Neural cell (in vitro differentiated cells): ENCODE measurements at regions not wholly inside any gene's neighbourhood (a gene's known extent, or its start where the extent isn't known, plus 50 kb on each side); places are given as distances from the start of the nearest gene placed in this dataset.

ENCODE experiments used
- H2AFZ ChIP-seq: fragments of 200-600, 300-800 bp; sonication (generic), shearing (Covaris generic); 2 replicates; pipeline ENCODE4 v1.6.0; 2014; ENCODE audit warnings: low read depth, mild to moderate bottlenecking, antibody characterized with exemption, low read length, moderate library complexity
- H3F3A ChIP-seq: fragments of 200-600 bp; shearing (Covaris generic); 2 replicates; pipeline ENCODE4 v1.6.1; 2016; ENCODE audit warnings: mild to moderate bottlenecking, moderate library complexity, mixed read lengths, antibody characterized with exemption, low read length; ENCODE audit not compliant: insufficient read depth, poor library complexity, severe bottlenecking
- H3K27ac ChIP-seq: fragments of 200-600, 300-800 bp; sonication (generic), shearing (Covaris generic); 2 replicates; pipeline ENCODE4 v1.5.1; 2014; ENCODE audit warnings: mild to moderate bottlenecking, low read length, moderate library complexity
- H3K27me3 ChIP-seq: fragments of 300-800, 200-600 bp; sonication (generic), shearing (Covaris generic); 2 replicates; pipeline ENCODE4 v1.6.0; 2014; ENCODE audit warnings: mild to moderate bottlenecking, low read depth, low read length, moderate library complexity; ENCODE audit not compliant: insufficient read depth
- H3K36me3 ChIP-seq: fragments of 300-800, 200-600 bp; sonication (generic), shearing (Covaris generic); 2 replicates; pipeline ENCODE4 v1.5.1; 2014; ENCODE audit warnings: mild to moderate bottlenecking, antibody characterized with exemption, low read length, moderate library complexity; ENCODE audit not compliant: insufficient read depth
- H3K4me2 ChIP-seq: fragments of 300-800, 200-600 bp; sonication (generic), shearing (Covaris generic); 2 replicates; pipeline ENCODE4 v1.6.0; 2014; ENCODE audit warnings: mild to moderate bottlenecking, low read length
- H3K4me3 ChIP-seq: fragments of 300-800, 200-600 bp; sonication (generic), shearing (Covaris generic); 2 replicates; pipeline ENCODE4 v1.5.1; 2014; ENCODE audit warnings: mild to moderate bottlenecking, low read length, moderate library complexity
- H3K79me2 ChIP-seq: fragments of 200-600 bp; shearing (Covaris generic); replicated peaks from 2 replicates; pipeline ENCODE4 v1.6.0; 2014; ENCODE audit warnings: mild to moderate bottlenecking, low read length, moderate library complexity; ENCODE audit not compliant: insufficient read depth
- H3K9ac ChIP-seq: fragments of 300-800, 200-600 bp; sonication (generic), shearing (Covaris generic); 2 replicates; pipeline ENCODE4 v1.6.1; 2016; ENCODE audit warnings: mild to moderate bottlenecking, low read length, mixed read lengths
- H3K9me2 ChIP-seq: fragments of 200-600 bp; shearing (Covaris generic); 2 replicates; pipeline ENCODE4 v1.6.1; 2016; ENCODE audit warnings: mild to moderate bottlenecking, low read length, mixed read lengths; ENCODE audit not compliant: insufficient read depth
- H3K9me3 ChIP-seq: fragments of 200-600, 300-800 bp; sonication (generic), shearing (Covaris generic); 2 replicates; pipeline ENCODE4 v1.6.1; 2016; ENCODE audit warnings: mild to moderate bottlenecking, mixed run types, low read length, moderate library complexity, mixed read lengths
- H4K20me1 ChIP-seq: fragments of 200-600 bp; shearing (Covaris generic); 2 replicates; pipeline ENCODE4 v1.6.1; 2016; ENCODE audit warnings: mild to moderate bottlenecking, mixed run types; ENCODE audit not compliant: insufficient read depth
- CTCF ChIP-seq: fragments of 450-650 bp; IDR thresholded peaks from 2 replicates; pipeline ENCODE4 v1.5.1; 2014; ENCODE audit warnings: antibody characterized with exemption, mild to moderate bottlenecking, moderate library complexity; ENCODE audit not compliant: poor library complexity, severe bottlenecking
- EP300 ChIP-seq: fragments of 450-650 bp; conservative IDR thresholded peaks from 2 replicates; pipeline ENCODE4 v1.6.1; 2014; ENCODE audit warnings: antibody characterized with exemption, mild to moderate bottlenecking, moderate library complexity; ENCODE audit not compliant: poor library complexity, severe bottlenecking
- EZH2 ChIP-seq: fragments of 200-600, 300-800 bp; shearing (Covaris generic), sonication (generic); IDR thresholded peaks from 2 replicates; pipeline ENCODE4 v1.6.1; 2014; ENCODE audit warnings: antibody characterized with exemption, low read length, borderline replicate concordance, mild to moderate bottlenecking; ENCODE audit not compliant: insufficient read depth, poor library complexity, severe bottlenecking
- MXI1 ChIP-seq: fragments of 450-650 bp; conservative IDR thresholded peaks from 2 replicates; pipeline ENCODE4 v1.6.1; 2014; ENCODE audit warnings: antibody characterized with exemption, mild to moderate bottlenecking; ENCODE audit not compliant: poor library complexity, severe bottlenecking
- POLR2AphosphoS5 ChIP-seq: IDR thresholded peaks from 2 replicates; pipeline ENCODE4 v1.6.1; 2012
- RAD21 ChIP-seq: fragments of 450-650 bp; conservative IDR thresholded peaks from 2 replicates; pipeline ENCODE4 v1.6.1; 2014; ENCODE audit warnings: antibody characterized with exemption, mild to moderate bottlenecking, moderate library complexity
- REST ChIP-seq: IDR thresholded peaks from 2 replicates; pipeline ENCODE4 v1.6.1; 2012; ENCODE audit warnings: borderline replicate concordance
- SMC3 ChIP-seq: fragments of 450-650 bp; conservative IDR thresholded peaks from 2 replicates; pipeline ENCODE4 v1.6.1; 2014; ENCODE audit warnings: antibody characterized with exemption, mild to moderate bottlenecking, moderate library complexity; ENCODE audit not compliant: poor library complexity
- TAF1 ChIP-seq: IDR thresholded peaks from 2 replicates; pipeline ENCODE4 v1.6.1; 2012; ENCODE audit warnings: low read depth

DNA sequence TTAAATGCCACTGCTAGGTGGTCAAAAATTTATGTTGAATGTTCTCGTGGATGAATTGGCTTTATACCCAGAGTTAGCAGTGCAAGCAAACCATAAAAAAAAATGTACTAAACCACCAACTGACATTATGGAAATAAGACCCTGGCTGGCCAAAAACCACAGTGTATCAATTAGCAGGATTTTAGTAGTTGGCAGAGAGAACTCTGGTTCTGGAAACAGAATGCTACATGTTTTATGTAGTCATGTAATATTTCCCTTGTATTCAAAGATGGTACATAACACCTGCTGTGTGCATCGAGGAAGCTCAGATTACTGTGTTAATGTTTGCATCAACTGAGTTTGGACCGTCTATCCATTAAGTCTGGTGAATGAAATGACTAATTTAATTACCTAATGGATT is 618.5 kb downstream of the CCSER2 start:
- H3K27me3 ChIP-seq, result no peaks in the 10 kb centered on the region
- no peaks in the 10 kb centered on the region for H4K20me1 ChIP-seq
- H2AFZ ChIP-seq, result no peak overlapping the region
- H3K79me2 ChIP-seq, result no peaks in the 10 kb centered on the region
- H3K9ac ChIP-seq, result no peak overlapping the region
- no peak overlapping the region for H3K4me3 ChIP-seq
- H3K9me2 ChIP-seq, result no peaks in the 10 kb centered on the region
- no peak overlapping the region for H3K27ac ChIP-seq
- H3K9me3 ChIP-seq, result no peaks in the 10 kb centered on the region
- H3K4me2 ChIP-seq, result no peak overlapping the region
- no peak for TF ChIP-seq MXI1
- no peak for TF ChIP-seq REST
- no peak for TF ChIP-seq TAF1
- TF ChIP-seq EP300, result no peak
- TF ChIP-seq EZH2, result no peak
- TF ChIP-seq RAD21, result no peak
- no peak for TF ChIP-seq POLR2AphosphoS5
- no peak for TF ChIP-seq CTCF
- H3F3A ChIP-seq, result no peaks in the 10 kb centered on the region
- no peaks in the 10 kb centered on the region for H3K36me3 ChIP-seq

DNA sequence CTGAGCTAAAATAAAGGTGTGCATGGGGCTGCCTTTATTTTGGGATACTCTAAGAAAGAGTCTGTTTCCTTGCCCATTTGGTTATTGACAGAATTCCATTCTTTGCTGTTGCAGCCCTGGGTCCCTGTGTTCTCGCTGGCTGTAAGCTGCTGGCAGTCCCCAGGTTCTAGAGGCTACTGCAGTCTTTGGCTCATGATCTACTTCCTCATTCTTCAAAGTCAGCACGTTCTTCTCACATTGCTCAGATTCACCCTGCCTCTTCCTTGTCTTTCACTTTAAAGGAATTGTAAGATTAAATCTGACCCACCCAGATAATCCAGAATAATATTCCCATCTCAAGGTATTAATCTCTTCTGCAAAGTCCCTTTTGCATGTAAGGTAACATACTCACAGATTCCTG is 620.3 kb downstream of the CCSER2 start:
- Histone ChIP-seq H3F3A (no peaks in the 10 kb centered on the region), H3K36me3 (no peaks in the 10 kb centered on the region), H3K9me2 (no peaks in the 10 kb centered on the region), H2AFZ (no peak overlapping the region), H3K4me3 (no peak overlapping the region), H4K20me1 (no peaks in the 10 kb centered on the region), H3K9ac (no peak overlapping the region), H3K27ac (no peak overlapping the region), H3K9me3 (no peaks in the 10 kb centered on the region), H3K27me3 (no peaks in the 10 kb centered on the region), H3K4me2 (no peak overlapping the region), H3K79me2 (no peaks in the 10 kb centered on the region)
- TF ChIP-seq POLR2AphosphoS5, result no peak

GRCh38 chr10:84951616-84952015 is 623.2 kb downstream of the CCSER2 start:
- no peak for TF ChIP-seq TAF1
- no peak for TF ChIP-seq MXI1
- no peak for TF ChIP-seq EZH2
- no peak for TF ChIP-seq POLR2AphosphoS5
- TF ChIP-seq CTCF, result no peak
- no peak for TF ChIP-seq SMC3
- no peak for TF ChIP-seq RAD21
- TF ChIP-seq REST, result no peak
- TF ChIP-seq EP300, result no peak
- no peaks in the 10 kb centered on the region for H3K9me2 ChIP-seq
- H3K9ac ChIP-seq, result no peak overlapping the region
- H3K36me3 ChIP-seq, result no peaks in the 10 kb centered on the region
- H2AFZ ChIP-seq, result no peak overlapping the region
- H3K9me3 ChIP-seq, result no peaks in the 10 kb centered on the region
- no peaks in the 10 kb centered on the region for H3F3A ChIP-seq
- H3K4me2 ChIP-seq, result no peak overlapping the region
- no peak overlapping the region for H3K27ac ChIP-seq
- no peak overlapping the region for H3K4me3 ChIP-seq
- no peaks in the 10 kb centered on the region for H4K20me1 ChIP-seq
- no peaks in the 10 kb centered on the region for H3K79me2 ChIP-seq
- no peaks in the 10 kb centered on the region for H3K27me3 ChIP-seq
